ENCODE measurements at regions not wholly inside any gene's neighbourhood (a gene's known extent, or its start where the extent isn't known, plus 50 kb on each side); places are given as distances from the start of the nearest gene placed in this dataset.
A peak's percentile ranks its signal among the peaks of the same experiment; 100 is the strongest.

GRCh38 chr3:73136941-73137340 is 75.5 kb downstream of the EBLN2 start:
- no peaks in the 10 kb centered on the region for H3K79me2 ChIP-seq (ENCODE audit: low read depth)
- Mint-ChIP-seq H3K4me1 (peaks cover 6% of the 10 kb centered on the region), H3K4me3 (no peak overlapping the region), H3K36me3 (no peaks in the 10 kb centered on the region), H3K27me3 (ENCODE audit: insufficient read depth, low read depth) (peaks cover 2% of the 10 kb centered on the region), H3K27ac (no peak overlapping the region), H3K9me3 (peaks cover 14% of the 10 kb centered on the region)
- H3K9me3 ChIP-seq (ENCODE audit: low read depth) = no peaks in the 10 kb centered on the region
- no peak overlapping the region for H3K4me2 ChIP-seq
- H3K4me3 ChIP-seq = no peak overlapping the region
- no peaks in the 10 kb centered on the region for H4K20me1 ChIP-seq (ENCODE audit: low read depth)
- H3K27ac ChIP-seq = no peak overlapping the region
- H3F3A ChIP-seq (ENCODE audit: low read depth) = no peaks in the 10 kb centered on the region
- peaks cover 10% of the 10 kb centered on the region for H3K4me1 ChIP-seq
- no peak for DNase-seq (ENCODE audit: low spot score)
- no peak overlapping the region for H2AFZ ChIP-seq (replicated peaks)
- no peak for TF ChIP-seq CTCF (IDR thresholded peaks at IDR 0.05)
- no peak for TF ChIP-seq EZH2 (IDR thresholded peaks at IDR 0.05)
- no peak for TF ChIP-seq EZH2phosphoT487 (IDR thresholded peaks at IDR 0.05)
- H3K9ac ChIP-seq = no peak overlapping the region
- no peaks in the 10 kb centered on the region for H3K27me3 ChIP-seq
- H3K36me3 ChIP-seq = no peaks in the 10 kb centered on the region

GRCh38 chr3:73137736-73138403 is 76.4 kb downstream of the EBLN2 start:
- Mint-ChIP-seq H3K4me3 (no peak overlapping the region), H3K27ac (no peak overlapping the region), H3K9me3 (peaks cover 10% of the 10 kb centered on the region), H3K27me3 (ENCODE audit: insufficient read depth, low read depth) (peaks cover 2% of the 10 kb centered on the region), H3K36me3 (no peaks in the 10 kb centered on the region), H3K4me1 (peaks cover 6% of the 10 kb centered on the region)
- H2AFZ ChIP-seq (replicated peaks) = no peak overlapping the region
- peaks cover 10% of the 10 kb centered on the region for H3K4me1 ChIP-seq
- H3K36me3 ChIP-seq = no peaks in the 10 kb centered on the region
- TF ChIP-seq CTCF (IDR thresholded peaks at IDR 0.05) (no peak), EZH2phosphoT487 (IDR thresholded peaks at IDR 0.05) (no peak), EZH2 (IDR thresholded peaks at IDR 0.05) (no peak)
- no peaks in the 10 kb centered on the region for H3K27me3 ChIP-seq
- no peak overlapping the region for H3K27ac ChIP-seq
- no peak overlapping the region for H3K9ac ChIP-seq
- no peaks in the 10 kb centered on the region for H3K9me3 ChIP-seq (ENCODE audit: low read depth)
- H3K4me3 ChIP-seq = no peak overlapping the region
- no peaks in the 10 kb centered on the region for H3F3A ChIP-seq (ENCODE audit: low read depth)
- H3K79me2 ChIP-seq (ENCODE audit: low read depth) = no peaks in the 10 kb centered on the region
- H4K20me1 ChIP-seq (ENCODE audit: low read depth) = no peaks in the 10 kb centered on the region
- no peak overlapping the region for H3K4me2 ChIP-seq
- DNase-seq (ENCODE audit: low spot score) = no peak

GRCh38 chr3:73140772-73141442 is 79.4 kb downstream of the EBLN2 start:
- no peaks in the 10 kb centered on the region for H3F3A ChIP-seq (ENCODE audit: low read depth)
- H3K9me3 ChIP-seq (ENCODE audit: low read depth) = no peaks in the 10 kb centered on the region
- no peak overlapping the region for H3K4me3 ChIP-seq
- no peaks in the 10 kb centered on the region for H4K20me1 ChIP-seq (ENCODE audit: low read depth)
- no peaks in the 10 kb centered on the region for H3K36me3 ChIP-seq
- Mint-ChIP-seq H3K27ac (peak overlapping the region; percentile 37), H3K36me3 (no peaks in the 10 kb centered on the region), H3K27me3 (ENCODE audit: insufficient read depth, low read depth) (peaks cover 2% of the 10 kb centered on the region), H3K4me3 (no peak overlapping the region), H3K9me3 (no peaks in the 10 kb centered on the region), H3K4me1 (peaks cover 21% of the 10 kb centered on the region)
- H2AFZ ChIP-seq (replicated peaks) = no peak overlapping the region
- H3K27me3 ChIP-seq = no peaks in the 10 kb centered on the region
- no peak overlapping the region for H3K27ac ChIP-seq
- no peaks in the 10 kb centered on the region for H3K79me2 ChIP-seq (ENCODE audit: low read depth)
- TF ChIP-seq CTCF (IDR thresholded peaks at IDR 0.05) (no peak), EZH2 (IDR thresholded peaks at IDR 0.05) (no peak), EZH2phosphoT487 (IDR thresholded peaks at IDR 0.05) (no peak)
- H3K4me1 ChIP-seq = peaks cover 18% of the 10 kb centered on the region
- no peak overlapping the region for H3K9ac ChIP-seq
- no peak overlapping the region for H3K4me2 ChIP-seq
- DNase-seq (ENCODE audit: low spot score) = no peak

Data from neural progenitor cell (in vitro differentiated cells).